HG03060 (cell line): ENCODE measurements at regions not wholly inside any gene's neighbourhood (a gene's known extent, or its start where the extent isn't known, plus 50 kb on each side); places are given as distances from the start of the nearest gene placed in this dataset.

Experiments
- ATAC-seq: cut with Tn5 transposase; IDR thresholded peaks from one replicate; pipeline ENCODE4 v1.9.1; 2021; ENCODE audit warnings: low read depth, moderate number of reproducible peaks; ENCODE audit not compliant: unreplicated experiment

DNA sequence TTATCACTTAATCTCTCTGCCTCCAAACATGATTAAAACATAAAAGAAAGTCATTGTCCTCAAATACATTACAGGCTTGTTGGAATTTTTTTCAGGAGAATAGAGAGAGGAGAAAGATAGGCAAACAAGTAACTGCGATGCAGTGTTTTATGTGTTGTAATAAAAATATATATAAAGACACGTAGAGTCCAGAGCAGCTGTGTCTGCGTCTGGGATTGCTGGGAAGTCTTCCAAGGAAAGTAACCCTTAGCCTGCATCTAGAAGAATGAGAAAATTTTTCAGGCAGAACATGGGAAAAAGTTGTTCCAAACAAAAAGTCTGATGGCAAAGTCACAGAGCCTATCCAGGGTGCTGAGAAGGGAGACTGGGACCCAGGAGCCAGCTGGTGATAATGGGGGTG lies 91.8 kb upstream of the ST6GAL2 start:
- no peak for ATAC-seq

DNA sequence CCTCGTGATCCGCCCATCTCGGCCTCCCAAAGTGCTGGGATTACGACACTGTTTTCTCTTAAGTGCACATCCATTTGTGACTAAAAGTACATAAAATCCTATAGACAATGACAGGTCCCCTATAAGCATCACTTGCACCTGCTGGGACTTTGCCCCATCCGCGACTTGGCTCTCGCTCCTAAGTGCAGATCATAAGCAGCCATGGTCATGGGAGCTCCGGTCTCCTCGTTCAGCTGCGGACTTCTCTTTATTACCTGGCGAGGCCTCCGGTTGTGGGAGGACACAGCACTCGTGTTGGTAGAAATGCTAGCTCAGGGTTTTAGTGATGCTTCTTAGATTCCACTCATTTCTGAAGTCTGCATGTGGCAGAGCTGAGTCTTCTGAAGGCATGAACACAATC lies 92.7 kb upstream of the ST6GAL2 start:
- no peak for ATAC-seq

DNA sequence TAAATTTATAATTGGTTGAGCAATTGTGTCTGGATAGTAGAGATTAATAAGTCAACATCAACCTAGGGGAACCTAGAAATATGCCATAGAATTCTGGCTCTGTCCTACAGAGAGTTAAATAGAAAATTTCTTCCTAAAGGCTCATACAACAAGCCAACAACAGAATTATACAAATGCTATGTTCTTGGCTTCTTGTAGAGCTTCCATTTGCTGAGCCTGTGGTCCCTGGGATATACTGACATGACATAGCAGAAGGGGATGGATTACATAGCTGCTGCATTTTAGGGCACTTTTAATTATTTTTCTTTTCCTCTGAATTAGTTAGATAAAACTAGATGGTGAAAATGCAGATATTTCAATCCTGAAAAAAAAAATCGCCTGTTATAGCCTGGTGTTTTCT lies 95.5 kb upstream of the ST6GAL2 start:
- ATAC-seq, result no peak

DNA sequence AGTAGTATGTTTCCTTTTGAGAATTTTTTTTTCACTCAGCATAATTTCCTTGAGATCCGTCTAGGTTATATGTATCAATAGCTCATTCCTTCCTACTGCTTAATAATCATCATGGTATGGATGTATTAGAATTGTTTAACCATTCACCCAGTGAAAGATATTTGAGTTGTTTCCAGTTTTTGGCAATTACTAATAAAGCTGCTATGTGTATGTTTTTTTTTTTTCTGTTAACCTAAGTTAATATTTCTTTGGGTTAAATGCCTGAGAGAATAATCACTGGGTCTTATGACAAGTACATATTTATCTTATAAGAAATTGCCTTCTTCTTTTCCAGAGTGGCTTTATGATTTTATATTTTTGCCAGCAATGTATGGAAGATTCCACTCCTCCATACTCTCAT lies 96.4 kb upstream of the ST6GAL2 start:
- ATAC-seq, result no peak

DNA sequence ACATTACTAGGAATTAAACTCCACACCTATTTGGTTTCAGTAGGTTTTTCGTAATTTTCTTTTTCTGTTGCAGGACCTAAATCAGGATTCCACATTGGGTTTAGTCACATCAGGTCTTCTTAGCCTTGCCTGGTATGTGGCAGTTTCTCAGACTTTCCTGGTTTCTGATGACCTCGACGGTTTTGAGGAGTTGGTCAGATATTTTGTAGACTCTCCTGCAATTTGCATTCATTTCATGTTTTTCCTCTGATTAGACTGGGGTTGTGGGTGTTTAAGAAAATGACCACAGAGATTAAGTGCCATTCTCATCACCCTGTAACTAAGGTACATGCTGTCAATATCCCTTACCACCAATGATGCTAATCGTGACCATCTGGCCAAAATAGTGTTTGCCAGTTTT lies 97.3 kb upstream of the ST6GAL2 start:
- no peak for ATAC-seq

DNA sequence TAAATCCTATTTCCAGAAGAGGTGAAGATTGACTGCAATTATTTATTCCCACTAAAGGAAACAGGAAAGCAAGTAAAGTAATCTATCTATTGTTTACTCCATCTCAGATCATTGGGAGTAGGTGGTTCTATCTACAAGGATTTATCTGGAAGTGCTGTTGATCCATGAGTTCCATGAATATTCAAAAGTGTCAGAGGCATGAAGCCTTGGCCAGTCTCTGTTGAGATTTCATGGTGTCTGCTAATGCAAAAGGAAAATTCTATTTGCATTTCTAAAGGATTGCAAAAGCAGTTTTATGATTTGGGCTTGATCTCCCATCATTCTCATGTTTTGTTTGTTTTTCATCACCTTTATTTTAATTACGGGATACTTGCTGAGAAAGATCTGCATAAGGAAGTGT lies 102.4 kb upstream of the ST6GAL2 start:
- ATAC-seq, result no peak

DNA sequence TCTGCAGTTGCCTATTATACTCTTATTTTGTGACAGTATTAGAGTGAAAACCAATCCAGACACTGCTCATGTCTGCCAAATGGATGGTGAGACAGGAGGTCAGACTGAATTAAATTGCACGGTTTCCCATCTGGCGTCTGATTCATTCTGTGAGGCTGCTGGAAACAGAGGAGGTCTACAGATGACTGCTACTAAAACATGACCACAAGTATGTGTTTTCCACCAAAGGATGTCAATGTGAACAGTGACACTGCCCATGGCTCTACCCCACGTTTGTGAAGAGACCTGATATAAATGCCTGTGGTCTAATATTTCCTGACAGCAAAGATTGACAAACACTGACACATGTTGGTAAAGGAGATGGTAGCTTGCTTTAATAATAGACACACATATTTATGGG lies 104.3 kb upstream of the ST6GAL2 start:
- ATAC-seq, result no peak

DNA sequence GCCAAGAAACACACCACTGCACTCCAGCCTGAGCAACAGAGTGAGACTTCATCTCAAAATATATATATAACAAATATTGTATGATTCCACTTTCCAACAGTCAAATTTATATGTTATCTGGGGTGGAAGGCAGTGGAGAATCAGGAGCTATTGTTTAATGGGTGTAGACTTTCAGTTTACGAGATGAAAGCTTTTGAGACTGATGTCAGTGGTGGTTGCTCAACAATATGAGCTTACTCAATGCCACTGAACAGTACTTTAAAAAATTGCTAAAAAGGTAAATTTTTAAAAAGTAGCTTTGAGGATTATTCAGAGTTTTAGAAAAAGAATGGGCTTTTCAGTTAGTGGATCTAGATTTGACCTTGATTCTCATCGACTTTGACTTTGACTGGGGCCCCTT lies 105.9 kb upstream of the ST6GAL2 start:
- ATAC-seq, result no peak

DNA sequence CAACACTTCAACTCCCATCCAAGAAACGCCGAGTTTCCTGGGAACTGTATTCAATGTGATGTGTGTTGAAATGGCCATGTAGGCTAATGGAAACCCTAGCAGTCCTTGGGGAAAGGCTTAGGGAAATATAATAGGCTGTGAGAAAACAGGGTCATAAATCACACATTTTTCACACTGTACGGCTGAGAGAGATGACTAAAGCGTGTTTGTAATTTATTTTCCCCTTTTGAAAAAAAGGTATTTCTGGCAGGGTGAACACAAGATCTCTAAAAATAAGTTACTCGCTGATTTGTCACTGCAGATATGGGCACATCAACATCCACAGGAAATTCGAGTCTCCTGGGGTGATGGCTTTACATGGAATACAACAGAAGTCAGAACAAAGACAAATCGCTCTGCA lies 109.6 kb upstream of the ST6GAL2 start:
- no peak for ATAC-seq

DNA sequence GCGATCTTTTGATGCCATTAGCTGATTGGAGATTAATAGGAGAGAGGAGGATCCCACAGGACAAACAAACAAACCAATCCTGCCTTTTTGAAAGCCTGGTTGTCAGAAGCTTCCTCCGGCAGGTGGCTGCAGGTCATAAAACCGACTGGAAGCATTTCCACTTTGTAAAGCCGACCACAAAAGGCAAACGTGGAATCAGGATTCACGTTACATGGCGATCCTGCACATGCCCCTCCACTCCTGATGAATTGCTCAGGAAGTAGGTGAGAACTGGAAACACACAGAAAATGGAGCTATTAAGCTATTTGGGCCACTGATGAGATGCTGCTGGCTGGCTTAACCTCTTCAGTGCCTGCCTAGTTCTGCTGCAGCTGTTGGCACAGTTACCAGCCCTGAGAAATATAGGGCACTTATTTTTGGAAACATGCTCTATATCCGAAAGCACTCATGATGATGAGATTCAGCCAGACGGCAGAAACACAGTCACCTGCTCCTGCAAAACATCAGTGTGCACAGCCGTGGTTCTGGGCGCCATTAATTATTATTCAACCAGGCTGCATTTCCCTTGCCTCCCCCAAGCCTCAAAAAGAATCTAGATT lies 110.3 kb upstream of the ST6GAL2 start:
- no peak for ATAC-seq

DNA sequence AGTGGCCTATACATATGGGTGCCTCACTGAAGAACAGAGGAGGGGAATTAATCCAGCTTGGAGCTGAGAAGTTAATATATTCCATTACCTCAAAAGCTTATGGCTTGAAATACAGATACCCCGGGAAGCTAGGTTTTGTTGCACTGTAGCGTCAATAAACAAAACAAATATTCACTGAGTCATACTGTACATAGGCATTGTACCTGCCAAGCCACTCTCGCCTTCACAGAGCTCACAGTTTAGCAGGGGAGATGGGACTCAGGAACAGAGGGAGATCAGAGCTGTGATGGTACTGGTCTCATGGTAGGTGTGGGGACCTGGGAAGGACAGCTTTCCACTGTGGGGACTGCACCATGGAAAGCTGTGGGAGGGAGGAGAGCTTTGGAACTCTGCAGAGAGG lies 111.2 kb upstream of the ST6GAL2 start:
- ATAC-seq, result no peak

DNA sequence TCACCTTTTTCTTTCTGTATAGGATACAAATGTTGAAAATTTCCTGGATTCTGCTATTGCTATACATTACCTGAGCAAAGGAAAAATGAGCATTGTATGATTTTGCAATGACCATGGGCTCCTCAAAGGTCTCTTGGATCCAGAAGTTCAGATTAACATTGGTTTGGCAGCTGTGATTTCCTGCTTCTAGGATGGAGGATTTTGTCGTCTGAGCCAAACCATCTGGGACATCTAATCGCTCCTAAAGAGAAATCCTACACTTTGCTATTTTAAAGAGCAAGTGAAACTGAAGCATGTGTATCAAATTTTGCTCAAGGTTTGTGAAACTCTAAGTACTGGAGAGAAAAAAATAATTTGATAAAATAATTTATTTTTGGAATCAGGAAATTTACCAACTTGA lies 115.1 kb upstream of the ST6GAL2 start:
- ATAC-seq, result no peak

DNA sequence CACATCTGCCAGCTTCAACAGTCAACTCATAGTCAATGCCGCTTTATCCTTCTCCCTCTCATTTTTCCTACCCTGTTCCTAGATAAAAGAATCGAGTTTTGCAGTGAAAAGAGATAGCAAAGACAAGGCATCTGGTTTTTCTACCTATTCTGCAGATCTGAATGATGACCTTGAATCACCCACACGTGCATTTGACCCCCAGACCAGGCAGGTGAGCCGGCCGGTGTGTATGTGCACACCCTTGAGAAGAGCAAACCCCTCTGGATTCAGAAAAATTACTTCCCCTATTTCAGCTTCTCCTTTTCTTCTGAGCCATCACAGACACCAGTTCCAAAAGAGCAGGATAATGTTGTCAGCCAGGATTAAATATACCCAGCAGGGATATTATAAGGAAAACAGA lies 115.6 kb upstream of the ST6GAL2 start:
- ATAC-seq, result no peak

DNA sequence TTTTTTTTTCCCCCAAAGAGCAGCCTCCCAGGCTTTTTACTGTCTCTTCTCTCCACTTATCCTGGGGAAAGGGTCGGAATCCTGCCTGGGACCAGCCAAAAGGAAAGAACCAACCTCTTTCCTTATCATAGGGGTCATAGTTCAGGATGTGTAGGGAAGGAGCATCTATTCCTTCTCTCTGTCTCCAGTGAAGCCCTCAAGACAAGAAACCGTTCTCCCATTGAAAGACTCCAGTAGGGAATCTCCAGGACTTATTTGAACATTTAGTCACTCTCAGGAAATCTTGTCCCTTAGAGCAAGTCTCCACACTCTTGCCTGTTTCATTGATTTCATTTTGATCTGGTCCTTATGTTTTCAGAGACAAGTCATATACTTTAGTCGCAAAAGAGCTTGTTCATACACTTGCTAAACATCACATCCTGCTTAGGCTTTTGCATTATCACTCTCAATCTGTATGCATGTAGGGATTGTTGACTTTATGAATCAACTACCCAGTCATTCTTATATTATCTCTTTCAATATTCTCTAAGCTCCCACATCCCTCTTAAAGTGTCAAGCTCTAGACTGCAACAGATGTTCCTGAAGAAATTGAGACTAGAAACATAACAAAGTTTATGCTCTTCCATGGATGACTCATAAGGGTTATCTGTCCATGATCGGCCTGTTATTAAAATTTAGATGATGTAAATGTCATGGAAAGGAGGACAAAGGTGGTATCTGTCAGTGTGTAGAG lies 116.2 kb upstream of the ST6GAL2 start:
- no peak for ATAC-seq

DNA sequence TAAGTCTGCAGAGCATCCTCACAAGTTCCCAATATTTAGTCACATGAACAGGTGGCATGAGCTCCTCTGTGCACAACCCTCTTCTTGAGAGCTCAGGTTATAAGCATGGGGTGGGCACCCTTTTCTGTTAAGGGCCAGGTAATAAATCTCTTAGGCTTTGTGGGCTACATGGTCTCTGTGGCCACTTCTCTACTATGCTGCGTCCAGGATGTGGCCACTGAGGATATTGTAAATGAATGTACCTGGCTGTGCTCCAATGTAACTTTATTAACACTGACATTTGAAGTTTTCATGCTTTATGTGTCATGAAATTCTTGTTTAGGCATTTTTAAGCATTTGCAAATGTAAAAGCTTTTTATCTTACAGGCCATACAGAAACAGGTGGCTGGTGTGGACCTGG lies 116.8 kb upstream of the ST6GAL2 start:
- ATAC-seq, result no peak

DNA sequence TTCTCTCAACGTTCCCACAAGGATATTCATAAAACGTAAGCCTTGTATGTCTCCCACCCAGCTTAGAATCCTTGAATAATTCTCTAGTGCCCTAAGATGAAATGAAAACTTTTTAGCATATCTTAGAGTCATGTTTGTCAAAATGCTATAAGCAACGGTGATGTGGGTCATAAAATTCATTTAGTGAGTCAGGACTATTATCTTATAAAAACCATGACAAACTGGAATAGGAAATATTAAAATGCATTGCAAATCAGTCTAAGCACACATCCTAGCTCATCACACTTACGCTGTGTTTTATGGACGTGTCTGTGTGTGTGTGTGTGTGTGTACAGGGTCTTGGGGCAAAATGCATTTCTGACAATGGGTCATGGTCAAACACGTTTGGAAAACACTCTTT lies 119.9 kb upstream of the ST6GAL2 start:
- no peak for ATAC-seq

DNA sequence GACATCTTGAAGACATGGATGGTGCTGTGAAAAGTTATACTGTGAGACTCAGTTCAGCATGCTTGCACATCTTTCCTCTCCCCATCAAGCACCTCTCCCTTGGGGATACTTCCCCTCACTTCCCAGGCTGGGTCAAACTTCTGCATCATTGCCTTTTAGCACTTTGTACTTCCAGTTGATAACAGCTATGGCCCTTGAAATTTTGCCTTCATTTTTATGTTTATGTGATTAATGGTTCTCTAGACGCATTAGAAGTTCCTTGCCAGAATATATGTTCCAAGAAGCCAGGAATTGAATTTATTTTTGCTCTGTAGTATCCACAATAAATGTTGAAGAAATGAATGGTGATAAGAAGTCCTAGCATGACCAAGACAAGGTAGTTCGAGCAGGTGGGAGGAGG lies 120.9 kb upstream of the ST6GAL2 start:
- ATAC-seq, result no peak

DNA sequence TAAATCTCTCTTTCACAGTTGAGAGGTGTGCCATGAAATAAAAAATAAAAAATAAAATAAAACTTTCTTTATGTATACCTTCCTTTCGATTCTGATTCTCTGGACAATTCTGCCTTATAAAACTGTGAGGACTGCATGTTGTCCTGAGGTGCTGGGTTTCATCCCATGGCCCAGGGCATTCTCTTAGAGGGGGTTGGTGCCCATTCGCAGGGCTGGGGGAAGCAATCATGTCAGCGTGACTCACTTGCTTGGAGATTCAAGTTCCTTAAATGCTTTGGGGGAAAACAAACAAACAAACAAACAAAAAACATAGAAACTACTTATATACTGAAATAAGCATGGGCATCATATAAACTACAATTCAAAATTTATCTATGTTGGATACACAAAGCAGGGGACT lies 122.0 kb upstream of the ST6GAL2 start:
- ATAC-seq, result no peak

DNA sequence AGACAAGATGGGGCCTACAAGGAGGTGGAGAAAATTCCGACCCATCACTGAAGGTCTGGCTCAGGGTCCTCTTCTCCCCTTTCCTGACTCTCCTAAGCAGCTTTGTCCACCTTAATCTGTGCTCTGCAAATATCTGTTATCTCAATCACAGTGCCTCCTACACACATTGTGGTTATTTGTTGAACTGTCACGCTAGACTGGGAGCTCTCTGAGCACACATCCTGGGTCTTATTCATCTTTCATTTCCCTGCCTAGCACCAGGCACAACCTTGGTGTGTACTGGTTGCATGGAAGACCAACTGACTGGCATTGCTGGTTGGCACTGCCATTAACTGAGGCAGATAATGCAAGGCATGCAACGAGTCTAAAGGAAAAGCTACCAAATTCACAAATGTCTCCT lies 122.9 kb upstream of the ST6GAL2 start:
- ATAC-seq, result no peak

DNA sequence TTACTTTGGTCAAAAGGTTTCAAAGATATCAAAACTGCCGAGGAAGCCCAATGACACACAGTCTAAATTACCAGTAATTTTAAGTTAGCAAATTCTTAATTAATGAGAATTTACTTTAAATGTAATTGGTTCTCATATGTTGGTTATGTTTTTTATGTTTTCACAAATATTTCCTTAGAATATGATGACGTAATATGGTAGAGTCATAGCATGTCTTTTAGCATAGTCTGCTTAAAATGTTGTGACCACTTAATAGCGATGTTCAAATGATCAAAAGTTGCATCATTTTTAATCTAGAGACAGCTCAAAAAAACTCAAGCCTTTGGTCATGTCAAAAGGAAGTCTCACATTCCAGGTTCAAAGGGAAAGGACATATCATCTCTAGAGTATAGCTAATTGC lies 123.3 kb upstream of the ST6GAL2 start:
- ATAC-seq, result no peak

DNA sequence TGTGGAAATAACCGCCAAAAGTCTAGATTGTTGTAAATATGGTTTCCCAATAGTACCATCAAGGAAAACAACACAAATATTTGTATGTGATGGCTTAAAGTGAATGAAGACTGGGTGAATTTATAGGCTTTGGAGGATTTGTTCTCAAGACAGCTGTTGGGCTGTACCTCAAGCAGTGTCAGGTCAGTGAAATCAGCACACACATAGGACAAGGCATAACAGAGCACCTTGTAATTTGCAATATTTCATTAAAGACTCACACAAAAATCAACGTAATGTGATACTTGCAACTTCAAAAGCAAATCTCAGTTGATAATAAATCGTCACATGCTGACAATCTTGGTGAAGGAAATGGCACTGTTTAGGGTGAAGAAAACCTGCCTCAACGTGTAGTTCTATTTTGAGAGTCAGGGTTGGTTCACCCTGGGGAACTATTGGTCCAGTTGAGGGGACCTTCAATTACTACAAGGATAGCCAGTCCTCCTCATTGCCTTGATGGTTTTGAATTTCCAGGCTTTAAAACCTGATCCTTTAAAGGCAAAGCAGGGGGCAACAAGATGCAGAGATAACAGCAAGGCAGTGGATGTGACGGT lies 126.8 kb upstream of the ST6GAL2 start:
- no peak for ATAC-seq

DNA sequence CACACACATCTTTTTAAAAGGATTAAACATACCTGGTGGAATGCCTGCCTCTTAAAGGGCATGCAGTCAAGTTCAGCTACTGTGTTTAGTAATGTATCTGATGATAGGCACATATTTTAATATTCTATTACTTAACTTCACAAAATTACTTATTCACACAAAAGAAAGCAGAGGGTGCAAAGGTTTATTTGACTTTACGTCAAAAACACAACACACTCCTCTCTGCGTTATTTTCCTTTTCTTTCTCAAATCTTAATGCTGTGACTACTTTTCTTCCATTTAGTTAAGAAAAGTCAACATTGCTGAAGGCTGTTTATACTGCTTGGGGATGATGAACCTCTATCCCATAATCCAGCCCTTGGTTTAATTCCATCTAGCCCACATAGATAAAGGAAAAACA lies 127.9 kb upstream of the ST6GAL2 start:
- ATAC-seq, result no peak
